Ascending aorta (tissue), 2 donors: ENCODE measurements at regions not wholly inside any gene's neighbourhood (a gene's known extent, or its start where the extent isn't known, plus 50 kb on each side); places are given as distances from the start of the nearest gene placed in this dataset.

Experiments used
- DNase-seq, 2 donors: peaks; one replicate each; pipeline ENCODE4 v3.0.0-alpha.2; 2019; ENCODE audit warnings: low spot score in 2 of 2
- H3K27ac ChIP-seq, 2 donors: fragments of 200-600 bp; sonication (generic); one replicate each; pipeline ENCODE4 v1.5.1; 2016 to 2017; ENCODE audit warnings: mild to moderate bottlenecking in 1 of 2
- H3K27me3 ChIP-seq: fragments of 200-600 bp; sonication (generic); one replicate; pipeline ENCODE4 v1.5.1; 2017
- H3K36me3 ChIP-seq, 2 donors: fragments of 200-600 bp; sonication (generic); one replicate each; pipeline ENCODE4 v1.5.1; 2016
- H3K4me1 ChIP-seq, 2 donors: fragments of 200-600 bp; sonication (generic); one replicate each; pipeline ENCODE4 v1.5.1; 2016 to 2017; ENCODE audit warnings: mild to moderate bottlenecking in 1 of 2
- H3K4me3 ChIP-seq, 2 donors: fragments of 200-600 bp; sonication (generic); one replicate each; pipeline ENCODE4 v1.5.1; 2016 to 2017; ENCODE audit warnings: mild to moderate bottlenecking in 1 of 2
- H3K9me3 ChIP-seq, 2 donors: fragments of 200-600 bp; sonication (generic); one replicate each; pipeline ENCODE4 v1.5.1; 2016
- intact Hi-C: fragments of 100-400 bp; cut with DNase I; formaldehyde crosslinking; loops from one replicate; pipeline ENCODE4 v1.15.1; 2023
- TF ChIP-seq, protein P1 (sequence below), 3 experiments: fragments of 200-600 bp in 2 of 3; fragments of 450-650 bp in 1 of 3; sonication (generic) in 2 of 3; IDR thresholded peaks; one replicate each; pipeline ENCODE4 v1.5.1; 2016 to 2019; ENCODE audit warnings: antibody characterized with exemption in 3 of 3, mild to moderate bottlenecking in 1 of 3, moderate library complexity in 1 of 3

DNA sequence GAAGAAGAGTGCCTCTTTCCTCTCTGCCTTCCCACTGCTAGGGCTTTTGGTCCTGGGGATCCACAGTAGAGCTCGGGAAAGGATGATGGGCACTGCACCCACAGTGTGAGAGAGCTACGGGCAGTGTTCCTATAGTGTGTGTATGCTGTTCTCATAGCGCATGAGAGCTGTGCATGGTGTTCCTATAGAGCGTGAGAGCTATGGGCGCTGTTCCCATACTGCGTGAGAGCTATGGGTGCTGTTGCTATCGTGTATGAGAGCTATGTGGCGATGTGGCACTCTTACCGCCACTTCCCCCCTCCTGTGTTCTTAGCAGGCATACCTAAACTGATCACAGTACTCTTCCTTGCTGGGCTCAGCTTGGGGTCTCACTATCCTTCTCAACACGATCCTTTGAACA is 213.5 kb downstream of the EDEM1 start:
- no peaks in the 10 kb centered on the region for H3K36me3 ChIP-seq
- no peak overlapping the region for H3K4me3 ChIP-seq
- TF ChIP-seq, protein P1, sequence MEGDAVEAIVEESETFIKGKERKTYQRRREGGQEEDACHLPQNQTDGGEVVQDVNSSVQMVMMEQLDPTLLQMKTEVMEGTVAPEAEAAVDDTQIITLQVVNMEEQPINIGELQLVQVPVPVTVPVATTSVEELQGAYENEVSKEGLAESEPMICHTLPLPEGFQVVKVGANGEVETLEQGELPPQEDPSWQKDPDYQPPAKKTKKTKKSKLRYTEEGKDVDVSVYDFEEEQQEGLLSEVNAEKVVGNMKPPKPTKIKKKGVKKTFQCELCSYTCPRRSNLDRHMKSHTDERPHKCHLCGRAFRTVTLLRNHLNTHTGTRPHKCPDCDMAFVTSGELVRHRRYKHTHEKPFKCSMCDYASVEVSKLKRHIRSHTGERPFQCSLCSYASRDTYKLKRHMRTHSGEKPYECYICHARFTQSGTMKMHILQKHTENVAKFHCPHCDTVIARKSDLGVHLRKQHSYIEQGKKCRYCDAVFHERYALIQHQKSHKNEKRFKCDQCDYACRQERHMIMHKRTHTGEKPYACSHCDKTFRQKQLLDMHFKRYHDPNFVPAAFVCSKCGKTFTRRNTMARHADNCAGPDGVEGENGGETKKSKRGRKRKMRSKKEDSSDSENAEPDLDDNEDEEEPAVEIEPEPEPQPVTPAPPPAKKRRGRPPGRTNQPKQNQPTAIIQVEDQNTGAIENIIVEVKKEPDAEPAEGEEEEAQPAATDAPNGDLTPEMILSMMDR (IDR thresholded peaks at IDR 0.05), result no peak
- no peaks in the 10 kb centered on the region for H3K9me3 ChIP-seq
- H3K4me1 ChIP-seq, result no peaks in the 10 kb centered on the region
- no peaks in the 10 kb centered on the region for H3K27me3 ChIP-seq
- no peak for DNase-seq
- H3K27ac ChIP-seq, result no peak overlapping the region
- intact Hi-C loops, result no loop called here

DNA sequence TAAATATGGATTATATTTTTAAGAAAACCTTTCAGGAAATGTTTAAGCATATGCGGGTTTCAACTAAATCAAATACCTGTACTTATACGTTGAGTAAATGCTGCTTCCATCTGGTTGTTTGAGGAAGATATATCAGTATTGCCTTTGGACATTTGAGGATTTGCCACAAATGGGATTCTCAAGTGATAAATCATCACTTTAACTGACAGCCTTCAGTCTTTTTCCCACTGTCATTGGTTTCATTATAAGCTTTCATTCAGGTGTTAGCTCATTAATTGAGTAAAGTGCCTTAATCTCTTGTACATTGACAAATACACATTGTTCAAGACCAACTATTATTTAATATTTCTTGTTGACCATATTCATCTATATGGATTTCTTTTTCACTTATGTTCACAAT is 217.2 kb downstream of the EDEM1 start:
- no peak overlapping the region for H3K27ac ChIP-seq
- intact Hi-C loops, result no loop called here
- no peaks in the 10 kb centered on the region for H3K4me1 ChIP-seq
- H3K9me3 ChIP-seq, result no peaks in the 10 kb centered on the region
- no peak overlapping the region for H3K4me3 ChIP-seq
- TF ChIP-seq, protein P1 (IDR thresholded peaks at IDR 0.05), result no peak
- H3K27me3 ChIP-seq, result no peaks in the 10 kb centered on the region
- no peak for DNase-seq
- no peaks in the 10 kb centered on the region for H3K36me3 ChIP-seq

- Histone ChIP-seq H3K9me3 (peaks cover 0 to 9% of the 10 kb centered on the region in 2 donors), H3K27ac (no peak overlapping the region), H3K27me3 (no peaks in the 10 kb centered on the region), H3K4me1 (no peaks in the 10 kb centered on the region), H3K4me3 (no peak overlapping the region), H3K36me3 (no peaks in the 10 kb centered on the region)
- no peak for DNase-seq
- intact Hi-C loops, result no loop called here
- TF ChIP-seq, protein P1 (IDR thresholded peaks at IDR 0.05), result no peak
Measured at GRCh38 chr3:5411786-5412185, 224.3 kb downstream of the EDEM1 start.

DNA sequence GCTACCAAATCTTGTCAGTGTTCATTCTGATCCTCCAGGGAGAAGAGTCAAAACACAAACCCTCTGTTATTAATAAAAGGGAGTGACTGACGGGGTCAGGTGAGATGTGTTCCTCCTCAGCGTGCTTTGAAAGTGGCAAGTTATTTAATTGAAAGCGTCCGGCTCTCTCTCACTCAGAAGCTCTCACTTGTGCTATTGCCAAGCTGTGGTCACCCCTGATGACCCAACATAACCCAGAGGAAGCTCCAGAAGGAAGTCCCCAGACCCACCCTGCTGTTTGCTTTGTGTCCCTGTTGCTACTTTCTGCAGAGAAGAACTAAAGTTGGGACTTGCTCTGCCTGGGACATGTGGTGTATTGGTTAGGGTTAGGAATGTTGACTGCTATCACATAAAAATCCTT is 235.6 kb downstream of the EDEM1 start:
- H3K4me3 ChIP-seq, result no peak overlapping the region
- H3K36me3 ChIP-seq, result no peaks in the 10 kb centered on the region
- no peaks in the 10 kb centered on the region for H3K9me3 ChIP-seq
- no peak for DNase-seq
- H3K27ac ChIP-seq, result no peak overlapping the region
- TF ChIP-seq, protein P1 (IDR thresholded peaks at IDR 0.05), result no peak
- intact Hi-C loops, result no loop called here
- no peaks in the 10 kb centered on the region for H3K4me1 ChIP-seq
- H3K27me3 ChIP-seq, result no peaks in the 10 kb centered on the region

DNA sequence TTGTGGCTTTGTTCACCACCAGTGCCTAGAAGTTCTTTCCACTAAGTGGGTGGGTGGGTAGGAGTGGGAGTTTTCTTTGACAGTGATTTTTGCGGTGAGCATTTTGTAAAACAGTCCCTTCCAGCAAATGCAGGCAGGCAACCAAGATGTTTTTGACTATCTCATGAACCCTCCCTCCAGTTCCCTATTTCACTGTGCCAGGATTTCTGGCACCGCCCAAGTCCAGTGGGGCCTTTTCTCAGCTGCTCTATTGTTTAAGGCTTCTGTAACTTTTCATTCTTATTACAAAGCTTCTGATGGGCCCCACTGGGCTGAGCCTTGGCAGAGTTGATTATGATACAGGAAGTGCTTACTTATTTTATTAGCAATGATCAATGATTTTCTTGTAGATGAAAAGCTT is 236.0 kb downstream of the EDEM1 start:
- Histone ChIP-seq H3K4me3 (no peak overlapping the region), H3K27ac (no peak overlapping the region), H3K27me3 (no peaks in the 10 kb centered on the region), H3K36me3 (no peaks in the 10 kb centered on the region), H3K4me1 (no peaks in the 10 kb centered on the region), H3K9me3 (no peaks in the 10 kb centered on the region)
- intact Hi-C loops, result no loop called here
- TF ChIP-seq, protein P1 (IDR thresholded peaks at IDR 0.05), result no peak
- DNase-seq, result no peak

- intact Hi-C loops, result no loop called here
- no peaks in the 10 kb centered on the region for H3K4me1 ChIP-seq
- H3K27ac ChIP-seq, result no peak overlapping the region
- no peaks in the 10 kb centered on the region for H3K36me3 ChIP-seq
- DNase-seq, result no peak
- H3K4me3 ChIP-seq, result no peak overlapping the region
- TF ChIP-seq, protein P1 (IDR thresholded peaks at IDR 0.05), result no peak
- H3K9me3 ChIP-seq, result no peaks in the 10 kb centered on the region
- H3K27me3 ChIP-seq, result no peaks in the 10 kb centered on the region
Measured at GRCh38 chr3:5425371-5425770, 237.9 kb downstream of the EDEM1 start.
